SK-N-MC (cell line): ENCODE measurements at regions not wholly inside any gene's neighbourhood (a gene's known extent, or its start where the extent isn't known, plus 50 kb on each side); places are given as distances from the start of the nearest gene placed in this dataset.

Source experiments
- EZH2 ChIP-seq: fragments of 200-600 bp; sonication (generic); IDR thresholded peaks from one replicate; pipeline ENCODE4 v1.6.1; 2017; ENCODE audit warnings: antibody characterized with exemption
- POLR2AphosphoS5 ChIP-seq: IDR thresholded peaks from 2 replicates; pipeline ENCODE4 v1.6.1; 2012; ENCODE audit warnings: mild to moderate bottlenecking, low read depth, low read length, borderline replicate concordance

GRCh38 chr12:61384511-61384910 lies 875.7 kb upstream of the USP15 start:
- TF ChIP-seq EZH2 (no peak), POLR2AphosphoS5 (no peak)
